Peyer's patch (tissue), 4 donors: ENCODE measurements at regions not wholly inside any gene's neighbourhood (a gene's known extent, or its start where the extent isn't known, plus 50 kb on each side); places are given as distances from the start of the nearest gene placed in this dataset.

Source experiments
- POLR2A ChIP-seq, 2 donors: fragments of 450-650 bp; IDR thresholded peaks; one replicate each; pipeline ENCODE4 v1.5.1; 2017; ENCODE audit warnings: antibody characterized with exemption in 2 of 2, mild to moderate bottlenecking in 2 of 2, moderate library complexity in 2 of 2
- TF ChIP-seq, protein P1 (sequence below), 6 experiments: fragments of 450-650 bp in 4 of 6; fragments of 200-600 bp in 2 of 6; sonication (generic) in 1 of 6; IDR thresholded peaks; one replicate each; pipeline ENCODE4 v1.5.1; 2017 to 2019; ENCODE audit warnings: antibody characterized with exemption in 6 of 6, mild to moderate bottlenecking in 3 of 6, moderate library complexity in 1 of 6

DNA sequence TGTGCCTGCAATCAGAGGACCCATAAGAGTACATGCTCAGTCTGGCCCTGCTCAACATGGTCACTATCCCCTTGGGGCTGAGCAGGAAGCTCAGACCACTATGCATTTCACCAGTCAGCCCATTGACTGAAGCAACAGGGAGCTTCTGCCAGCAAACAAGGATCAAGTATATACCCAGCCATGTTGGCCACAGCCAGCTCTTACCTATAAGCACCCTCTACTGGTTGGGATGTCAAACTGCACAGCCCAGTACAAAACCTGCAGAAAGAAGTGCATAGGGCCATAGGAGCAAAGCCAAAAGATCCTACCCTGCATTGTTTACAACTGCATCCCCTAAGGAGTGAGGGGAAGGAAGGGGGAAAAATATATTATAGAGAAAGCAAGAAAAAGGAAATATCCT, 214.4 kb upstream of the CPEB2 start:
- TF ChIP-seq, protein P1, sequence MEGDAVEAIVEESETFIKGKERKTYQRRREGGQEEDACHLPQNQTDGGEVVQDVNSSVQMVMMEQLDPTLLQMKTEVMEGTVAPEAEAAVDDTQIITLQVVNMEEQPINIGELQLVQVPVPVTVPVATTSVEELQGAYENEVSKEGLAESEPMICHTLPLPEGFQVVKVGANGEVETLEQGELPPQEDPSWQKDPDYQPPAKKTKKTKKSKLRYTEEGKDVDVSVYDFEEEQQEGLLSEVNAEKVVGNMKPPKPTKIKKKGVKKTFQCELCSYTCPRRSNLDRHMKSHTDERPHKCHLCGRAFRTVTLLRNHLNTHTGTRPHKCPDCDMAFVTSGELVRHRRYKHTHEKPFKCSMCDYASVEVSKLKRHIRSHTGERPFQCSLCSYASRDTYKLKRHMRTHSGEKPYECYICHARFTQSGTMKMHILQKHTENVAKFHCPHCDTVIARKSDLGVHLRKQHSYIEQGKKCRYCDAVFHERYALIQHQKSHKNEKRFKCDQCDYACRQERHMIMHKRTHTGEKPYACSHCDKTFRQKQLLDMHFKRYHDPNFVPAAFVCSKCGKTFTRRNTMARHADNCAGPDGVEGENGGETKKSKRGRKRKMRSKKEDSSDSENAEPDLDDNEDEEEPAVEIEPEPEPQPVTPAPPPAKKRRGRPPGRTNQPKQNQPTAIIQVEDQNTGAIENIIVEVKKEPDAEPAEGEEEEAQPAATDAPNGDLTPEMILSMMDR (IDR thresholded peaks at IDR 0.05), result peak in 4 of 6 experiments; percentile 32 to 56 (median 50)
- TF ChIP-seq POLR2A (IDR thresholded peaks at IDR 0.05), result no peak
